NCI-H345 (cell line): ENCODE measurements at regions not wholly inside any gene's neighbourhood (a gene's known extent, or its start where the extent isn't known, plus 50 kb on each side); places are given as distances from the start of the nearest gene placed in this dataset.

Experiments
- DNase-seq: peaks from one replicate; lab custom pipeline; 2025; lab: John Stamatoyannopoulos, UW

- no peak for DNase-seq
Measured at GRCh38 chr5:63341442-63341841, 620.8 kb downstream of the HTR1A start.

- no peak for DNase-seq
Measured at GRCh38 chr5:63323926-63324325, 638.3 kb downstream of the HTR1A start.

GRCh38 chr5:63314551-63314950, 647.7 kb downstream of the HTR1A start:
- DNase-seq, result no peak

GRCh38 chr5:63310644-63311043, 651.6 kb downstream of the HTR1A start:
- DNase-seq, result no peak

- no peak for DNase-seq
Measured at GRCh38 chr5:63306909-63307308, 655.3 kb downstream of the HTR1A start.

- DNase-seq, result no peak
Measured at GRCh38 chr5:63293317-63293716, 668.9 kb downstream of the HTR1A start.

- DNase-seq, result no peak
Measured at GRCh38 chr5:63286724-63287123, 675.5 kb downstream of the HTR1A start.

- DNase-seq, result no peak
Measured at GRCh38 chr5:63263411-63263810, 684.8 kb downstream of the LRRC70 start.

GRCh38 chr5:63262185-63262981, 683.8 kb downstream of the LRRC70 start:
- no peak for DNase-seq

- no peak for DNase-seq
Measured at GRCh38 chr5:63261695-63262094, 683.1 kb downstream of the LRRC70 start.

GRCh38 chr5:63255594-63255993, 677.0 kb downstream of the LRRC70 start:
- no peak for DNase-seq

GRCh38 chr5:63250939-63251338, 672.3 kb downstream of the LRRC70 start:
- DNase-seq, result no peak

- DNase-seq, result no peak
Measured at GRCh38 chr5:63249960-63250359, 671.3 kb downstream of the LRRC70 start.

GRCh38 chr5:63247651-63248050, 669.0 kb downstream of the LRRC70 start:
- DNase-seq, result no peak

- no peak for DNase-seq
Measured at GRCh38 chr5:63245271-63245670, 666.7 kb downstream of the LRRC70 start.

GRCh38 chr5:63240063-63240755, 661.6 kb downstream of the LRRC70 start:
- DNase-seq, result no peak

GRCh38 chr5:63233911-63234310, 655.3 kb downstream of the LRRC70 start:
- DNase-seq, result no peak

GRCh38 chr5:63233361-63233760, 654.7 kb downstream of the LRRC70 start:
- DNase-seq, result no peak

GRCh38 chr5:63230754-63231153, 652.1 kb downstream of the LRRC70 start:
- DNase-seq, result no peak

- DNase-seq, result no peak
Measured at GRCh38 chr5:63228154-63228553, 649.5 kb downstream of the LRRC70 start.

- no peak for DNase-seq
Measured at GRCh38 chr5:63220244-63220643, 641.6 kb downstream of the LRRC70 start.

GRCh38 chr5:63217422-63217821, 638.8 kb downstream of the LRRC70 start:
- DNase-seq, result no peak

- no peak for DNase-seq
Measured at GRCh38 chr5:63213256-63213655, 634.6 kb downstream of the LRRC70 start.
